ENCODE measurements at regions not wholly inside any gene's neighbourhood (a gene's known extent, or its start where the extent isn't known, plus 50 kb on each side); places are given as distances from the start of the nearest gene placed in this dataset.
"Not testable (repeated sequence)": the region's sequence is repeated elsewhere in the genome, so short reads cannot be mapped to it uniquely, and the experiment has no call there.

- no peak for DNase-seq
- in situ Hi-C loops (cut with HindIII; ENCODE audit: low pct_ligation_motif_present, low pct_unique_long_range_greater_than_20kb, low sequenced_read_pairs), result no loop called here
These were observed 1005.5 kb downstream of the KCNMA1 start for GRCh38 chr10:76631884-76632766.

- in situ Hi-C loops (cut with HindIII; ENCODE audit: low pct_ligation_motif_present, low pct_unique_long_range_greater_than_20kb, low sequenced_read_pairs), result no loop called here
- no peak for DNase-seq
These were observed 1006.5 kb downstream of the KCNMA1 start for GRCh38 chr10:76631036-76631670.

GRCh38 chr10:76628801-76629200, 1008.8 kb downstream of the KCNMA1 start:
- no peak for DNase-seq
- in situ Hi-C loops (cut with HindIII; ENCODE audit: low pct_ligation_motif_present, low pct_unique_long_range_greater_than_20kb, low sequenced_read_pairs), result no loop called here

- DNase-seq, result no peak
- in situ Hi-C loops (cut with HindIII; ENCODE audit: low pct_ligation_motif_present, low pct_unique_long_range_greater_than_20kb, low sequenced_read_pairs), result no loop called here
These were observed 1011.2 kb downstream of the KCNMA1 start for GRCh38 chr10:76626386-76626785.

GRCh38 chr10:76624470-76624869, 1013.1 kb downstream of the KCNMA1 start:
- no peak for DNase-seq
- in situ Hi-C loops (cut with HindIII; ENCODE audit: low pct_ligation_motif_present, low pct_unique_long_range_greater_than_20kb, low sequenced_read_pairs), result no loop called here

- no peak for DNase-seq
- in situ Hi-C loops (cut with HindIII; ENCODE audit: low pct_ligation_motif_present, low pct_unique_long_range_greater_than_20kb, low sequenced_read_pairs), result no loop called here
These were observed 1015.6 kb downstream of the KCNMA1 start for GRCh38 chr10:76621886-76622620.

GRCh38 chr10:76618641-76619040, 1019.0 kb downstream of the KCNMA1 start:
- in situ Hi-C loops (cut with HindIII; ENCODE audit: low pct_ligation_motif_present, low pct_unique_long_range_greater_than_20kb, low sequenced_read_pairs), result no loop called here
- DNase-seq, result peak; percentile 77

- in situ Hi-C loops (cut with HindIII; ENCODE audit: low pct_ligation_motif_present, low pct_unique_long_range_greater_than_20kb, low sequenced_read_pairs), result no loop called here
- no peak for DNase-seq
These were observed 1019.4 kb downstream of the KCNMA1 start for GRCh38 chr10:76618171-76618570.

- DNase-seq; in situ Hi-C loops (cut with HindIII; ENCODE audit: low pct_ligation_motif_present, low pct_unique_long_range_greater_than_20kb, low sequenced_read_pairs): not testable (repeated sequence)
These were observed 1020.9 kb downstream of the KCNMA1 start for GRCh38 chr10:76616666-76617065.

- no peak for DNase-seq
- in situ Hi-C loops (cut with HindIII; ENCODE audit: low pct_ligation_motif_present, low pct_unique_long_range_greater_than_20kb, low sequenced_read_pairs), result no loop called here
These were observed 1022.6 kb downstream of the KCNMA1 start for GRCh38 chr10:76615049-76615448.

Data from ACHN (cell line).